HL-60 (cell line): ENCODE measurements at regions not wholly inside any gene's neighbourhood (a gene's known extent, or its start where the extent isn't known, plus 50 kb on each side); places are given as distances from the start of the nearest gene placed in this dataset.

Experiments
- GABPA ChIP-seq: IDR thresholded peaks from 2 replicates; pipeline ENCODE4 v1.6.1; 2012; ENCODE audit warnings: low read depth
- POLR2AphosphoS5 ChIP-seq: IDR thresholded peaks from 2 replicates; pipeline ENCODE4 v1.6.1; 2012; ENCODE audit warnings: low read depth
- SPI1 ChIP-seq: IDR thresholded peaks from 2 replicates; pipeline ENCODE4 v1.6.1; 2012; ENCODE audit warnings: low read depth, mild to moderate bottlenecking, borderline replicate concordance
- TF ChIP-seq, protein P1 (sequence below): IDR thresholded peaks from one replicate; pipeline ENCODE4 v1.5.1; 2011; ENCODE audit warnings: low read length, control low read depth, inconsistent platforms; ENCODE audit not compliant: insufficient read depth
- TF ChIP-seq, protein P2 (sequence below): IDR thresholded peaks from 2 replicates; pipeline ENCODE4 v1.6.1; 2012; ENCODE audit warnings: low read depth; ENCODE audit not compliant: insufficient replicate concordance

GRCh38 chr6:44701038-44701636 lies 313.6 kb downstream of the CDC5L start:
- TF ChIP-seq, protein P1, sequence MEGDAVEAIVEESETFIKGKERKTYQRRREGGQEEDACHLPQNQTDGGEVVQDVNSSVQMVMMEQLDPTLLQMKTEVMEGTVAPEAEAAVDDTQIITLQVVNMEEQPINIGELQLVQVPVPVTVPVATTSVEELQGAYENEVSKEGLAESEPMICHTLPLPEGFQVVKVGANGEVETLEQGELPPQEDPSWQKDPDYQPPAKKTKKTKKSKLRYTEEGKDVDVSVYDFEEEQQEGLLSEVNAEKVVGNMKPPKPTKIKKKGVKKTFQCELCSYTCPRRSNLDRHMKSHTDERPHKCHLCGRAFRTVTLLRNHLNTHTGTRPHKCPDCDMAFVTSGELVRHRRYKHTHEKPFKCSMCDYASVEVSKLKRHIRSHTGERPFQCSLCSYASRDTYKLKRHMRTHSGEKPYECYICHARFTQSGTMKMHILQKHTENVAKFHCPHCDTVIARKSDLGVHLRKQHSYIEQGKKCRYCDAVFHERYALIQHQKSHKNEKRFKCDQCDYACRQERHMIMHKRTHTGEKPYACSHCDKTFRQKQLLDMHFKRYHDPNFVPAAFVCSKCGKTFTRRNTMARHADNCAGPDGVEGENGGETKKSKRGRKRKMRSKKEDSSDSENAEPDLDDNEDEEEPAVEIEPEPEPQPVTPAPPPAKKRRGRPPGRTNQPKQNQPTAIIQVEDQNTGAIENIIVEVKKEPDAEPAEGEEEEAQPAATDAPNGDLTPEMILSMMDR = no peak
- TF ChIP-seq, protein P2, sequence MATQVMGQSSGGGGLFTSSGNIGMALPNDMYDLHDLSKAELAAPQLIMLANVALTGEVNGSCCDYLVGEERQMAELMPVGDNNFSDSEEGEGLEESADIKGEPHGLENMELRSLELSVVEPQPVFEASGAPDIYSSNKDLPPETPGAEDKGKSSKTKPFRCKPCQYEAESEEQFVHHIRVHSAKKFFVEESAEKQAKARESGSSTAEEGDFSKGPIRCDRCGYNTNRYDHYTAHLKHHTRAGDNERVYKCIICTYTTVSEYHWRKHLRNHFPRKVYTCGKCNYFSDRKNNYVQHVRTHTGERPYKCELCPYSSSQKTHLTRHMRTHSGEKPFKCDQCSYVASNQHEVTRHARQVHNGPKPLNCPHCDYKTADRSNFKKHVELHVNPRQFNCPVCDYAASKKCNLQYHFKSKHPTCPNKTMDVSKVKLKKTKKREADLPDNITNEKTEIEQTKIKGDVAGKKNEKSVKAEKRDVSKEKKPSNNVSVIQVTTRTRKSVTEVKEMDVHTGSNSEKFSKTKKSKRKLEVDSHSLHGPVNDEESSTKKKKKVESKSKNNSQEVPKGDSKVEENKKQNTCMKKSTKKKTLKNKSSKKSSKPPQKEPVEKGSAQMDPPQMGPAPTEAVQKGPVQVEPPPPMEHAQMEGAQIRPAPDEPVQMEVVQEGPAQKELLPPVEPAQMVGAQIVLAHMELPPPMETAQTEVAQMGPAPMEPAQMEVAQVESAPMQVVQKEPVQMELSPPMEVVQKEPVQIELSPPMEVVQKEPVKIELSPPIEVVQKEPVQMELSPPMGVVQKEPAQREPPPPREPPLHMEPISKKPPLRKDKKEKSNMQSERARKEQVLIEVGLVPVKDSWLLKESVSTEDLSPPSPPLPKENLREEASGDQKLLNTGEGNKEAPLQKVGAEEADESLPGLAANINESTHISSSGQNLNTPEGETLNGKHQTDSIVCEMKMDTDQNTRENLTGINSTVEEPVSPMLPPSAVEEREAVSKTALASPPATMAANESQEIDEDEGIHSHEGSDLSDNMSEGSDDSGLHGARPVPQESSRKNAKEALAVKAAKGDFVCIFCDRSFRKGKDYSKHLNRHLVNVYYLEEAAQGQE = no peak
- TF ChIP-seq SPI1 (no peak), GABPA (no peak), POLR2AphosphoS5 (no peak)
